Endothelial cell of umbilical vein (primary cell): ENCODE measurements at regions not wholly inside any gene's neighbourhood (a gene's known extent, or its start where the extent isn't known, plus 50 kb on each side); places are given as distances from the start of the nearest gene placed in this dataset.

Experiments
- BruUV-seq: library from RNA; stranded (reverse); fragments of 400-500 nt; replicated peaks from 2 replicates; lab custom pipeline; 2021; lab: Mats Ljungman, UMichigan
- CTCF ChIA-PET: fragments of 300-600, 350-600 bp; sonication (Branson Sonifier 250); formaldehyde crosslinking; loops from one replicate; lab custom pipeline; 2021; ENCODE audit warnings: antibody characterized with exemption, inconsistent platforms; lab: Charles Lee
- POLR2A ChIA-PET: fragments of 300-600, 350-600 bp; sonication (Branson Sonifier 250); formaldehyde crosslinking; loops from one replicate; lab custom pipeline; 2021; ENCODE audit warnings: antibody characterized with exemption, inconsistent platforms; lab: Charles Lee
- DNase-seq: peaks from one replicate; pipeline ENCODE4 v3.0.0-alpha.2; 2011; ENCODE audit warnings: low read depth, low spot score
- FAIRE-seq: peaks from 2 replicates; lab custom pipeline; 2011; peaks lifted over from hg19 to GRCh38; lab: Jason Lieb, UNC
- H2AFZ ChIP-seq: 2 replicates; pipeline ENCODE4 v1.6.0; 2012; ENCODE audit warnings: low read depth, low read length, control low read depth, inconsistent platforms
- H3K27ac ChIP-seq: 2 replicates; pipeline ENCODE4 v1.5.1; 2011; ENCODE audit warnings: low read depth, mild to moderate bottlenecking, control low read depth, low read length, moderate library complexity; ENCODE audit not compliant: insufficient read depth
- H3K27me3 ChIP-seq, 2 experiments: 2 replicates each; pipeline versions ENCODE4 v1.6.0 to v1.6.1; 2011; ENCODE audit warnings: low read length in 2 of 2, mixed read lengths in 1 of 2; ENCODE audit not compliant: control insufficient read depth in 2 of 2, insufficient read depth in 2 of 2
- H3K36me3 ChIP-seq, 2 experiments: 2 replicates in 1 of 2; 3 replicates in 1 of 2; pipeline ENCODE4 v1.5.1; 2011; ENCODE audit warnings: low read length in 2 of 2, mild to moderate bottlenecking in 1 of 2, moderate library complexity in 1 of 2; ENCODE audit not compliant: control insufficient read depth in 2 of 2, insufficient read depth in 2 of 2; ENCODE audit errors: extremely low read depth in 1 of 2
- H3K4me1 ChIP-seq: 3 replicates; pipeline ENCODE4 v1.5.1; 2011; ENCODE audit warnings: mild to moderate bottlenecking, low read length; ENCODE audit not compliant: control insufficient read depth, insufficient read depth; ENCODE audit errors: extremely low read depth
- H3K4me2 ChIP-seq: 2 replicates; pipeline ENCODE4 v1.6.1; 2011; ENCODE audit warnings: low read length, control low read depth, mixed read lengths; ENCODE audit not compliant: insufficient read depth
- H3K4me3 ChIP-seq, 3 experiments: fragments of 200-600 bp in 1 of 3; sonication (generic), shearing (Covaris generic) in 1 of 3; replicated peaks in 1 of 3; 2 replicates each; pipeline ENCODE4 v1.5.1; 2011 to 2016; ENCODE audit warnings: control low read depth in 3 of 3, low read length in 3 of 3, mild to moderate bottlenecking in 2 of 3, inconsistent platforms in 1 of 3, low read depth in 1 of 3, moderate library complexity in 1 of 3; ENCODE audit not compliant: insufficient read depth in 1 of 3
- H3K79me2 ChIP-seq: 2 replicates; pipeline ENCODE4 v1.6.0; 2012; ENCODE audit warnings: low read length, inconsistent platforms; ENCODE audit not compliant: control insufficient read depth, insufficient read depth
- H3K9ac ChIP-seq: replicated peaks from 2 replicates; pipeline ENCODE3; 2011; ENCODE audit warnings: low read length, control low read depth; ENCODE audit not compliant: insufficient read depth; ENCODE audit errors: extremely low read depth
- H3K9me1 ChIP-seq: replicated peaks from 3 replicates; pipeline ENCODE4 v1.6.0; 2011; ENCODE audit warnings: mild to moderate bottlenecking, low read length; ENCODE audit not compliant: control insufficient read depth, insufficient read depth; ENCODE audit errors: extremely low read depth
- H3K9me3 ChIP-seq: replicated peaks from 2 replicates; pipeline ENCODE4 v1.5.1; 2012; ENCODE audit warnings: low read length, inconsistent platforms; ENCODE audit not compliant: control insufficient read depth, insufficient read depth
- H4K20me1 ChIP-seq: replicated peaks from 2 replicates; pipeline ENCODE3; 2011; ENCODE audit warnings: mild to moderate bottlenecking, low read length; ENCODE audit not compliant: control insufficient read depth, insufficient read depth; ENCODE audit errors: extremely low read depth
- EZH2 ChIP-seq: IDR thresholded peaks from 2 replicates; pipeline ENCODE4 v1.6.1; 2012; ENCODE audit warnings: borderline replicate concordance, low read depth, mild to moderate bottlenecking, moderate library complexity, low read length, inconsistent platforms; ENCODE audit not compliant: severe bottlenecking
- FOS ChIP-seq: IDR thresholded peaks from 2 replicates; pipeline ENCODE4 v1.6.1; 2011; ENCODE audit warnings: mild to moderate bottlenecking, low read length, moderate library complexity, borderline replicate concordance; ENCODE audit not compliant: insufficient read depth
- GATA2 ChIP-seq: IDR thresholded peaks from 2 replicates; pipeline ENCODE4 v1.7.0; 2011; ENCODE audit warnings: low read depth, mild to moderate bottlenecking, moderate library complexity, mixed read lengths, low read length; ENCODE audit not compliant: insufficient read length, insufficient read depth
- MAX ChIP-seq: IDR thresholded peaks from 2 replicates; pipeline ENCODE4 v1.6.1; 2011; ENCODE audit not compliant: insufficient read depth, insufficient read length
- MYC ChIP-seq: IDR thresholded peaks from one replicate; pipeline ENCODE4 v1.6.1; 2011; ENCODE audit warnings: mild to moderate bottlenecking, low read depth, low read length
- POLR2AphosphoS5 ChIP-seq: IDR thresholded peaks from 2 replicates; pipeline ENCODE4 v1.6.1; 2012; ENCODE audit warnings: low read depth, mild to moderate bottlenecking, control low read depth, low read length, moderate library complexity; ENCODE audit not compliant: insufficient read depth
- dilution Hi-C: fragments of 300-500 bp; cut with MboI; formaldehyde crosslinking; loops from one replicate; pipeline ENCODE4 v1.15.0; 2019; ENCODE audit warnings: low sequenced_read_pairs; ENCODE audit not compliant: extremely low pct_ligation_motif_present
- intact Hi-C: fragments of 100-400 bp; cut with micrococcal nuclease; formaldehyde crosslinking; loops from one replicate; pipeline ENCODE4 v1.10.0; 2022
- TF ChIP-seq, protein P1 (sequence below), 2 donors: IDR thresholded peaks; 1 replicate in 1 of 2; 2 replicates in 1 of 2; pipeline ENCODE4 v1.5.1; 2011; ENCODE audit warnings: low read length in 2 of 2, mild to moderate bottlenecking in 2 of 2, moderate library complexity in 2 of 2, control low read depth in 1 of 2, inconsistent platforms in 1 of 2, low read depth in 1 of 2; ENCODE audit not compliant: insufficient read depth in 1 of 2; ENCODE audit errors: extremely low read depth in 1 of 2

DNA sequence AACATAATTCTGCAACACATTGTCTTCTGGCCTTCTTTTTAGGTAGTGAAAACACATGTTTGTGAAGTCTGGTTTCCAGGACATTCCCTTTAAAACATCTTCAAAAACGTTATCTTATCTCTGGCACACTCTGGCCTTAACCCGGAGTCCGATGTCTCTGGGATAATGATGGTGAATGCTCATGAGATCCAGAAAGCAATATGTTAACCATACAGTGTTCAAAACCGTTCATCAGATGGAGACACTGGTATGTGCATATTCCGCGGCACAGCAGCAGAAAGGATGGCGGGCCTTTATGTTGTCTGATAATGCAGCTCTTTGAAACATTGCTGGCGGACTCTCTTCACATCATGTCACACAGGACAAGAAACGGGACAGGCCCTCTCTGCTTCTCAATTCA, 605.2 kb downstream of the CCDC171 start:
- ChIA-PET CTCF (no interaction called here), POLR2A (interaction anchor here (0.6 kb wide), 1 partner anchor 429 kb away, joined by 6 read pairs; no protein-coding TSS in a partner anchor)
- Histone ChIP-seq H3K9me3 (no peaks in the 10 kb centered on the region), H3K4me2 (no peak overlapping the region), H3K79me2 (no peaks in the 10 kb centered on the region), H4K20me1 (no peaks in the 10 kb centered on the region), H2AFZ (no peak overlapping the region), H3K9me1 (no peaks in the 10 kb centered on the region), H3K27ac (no peak overlapping the region), H3K4me1 (peaks cover 5% of the 10 kb centered on the region), H3K36me3 (no peaks in the 10 kb centered on the region), H3K27me3 (peaks cover 3 to 4% of the 10 kb centered on the region in 2 experiments), H3K4me3 (no peak overlapping the region), H3K9ac (no peak overlapping the region)
- dilution Hi-C loops (no loop called here), intact Hi-C loops (no loop called here)
- no TSS peak for BruUV-seq
- FAIRE-seq = no peak
- no peak for DNase-seq
- no peak for TF ChIP-seq GATA2
- TF ChIP-seq MYC = no peak
- TF ChIP-seq, protein P1, sequence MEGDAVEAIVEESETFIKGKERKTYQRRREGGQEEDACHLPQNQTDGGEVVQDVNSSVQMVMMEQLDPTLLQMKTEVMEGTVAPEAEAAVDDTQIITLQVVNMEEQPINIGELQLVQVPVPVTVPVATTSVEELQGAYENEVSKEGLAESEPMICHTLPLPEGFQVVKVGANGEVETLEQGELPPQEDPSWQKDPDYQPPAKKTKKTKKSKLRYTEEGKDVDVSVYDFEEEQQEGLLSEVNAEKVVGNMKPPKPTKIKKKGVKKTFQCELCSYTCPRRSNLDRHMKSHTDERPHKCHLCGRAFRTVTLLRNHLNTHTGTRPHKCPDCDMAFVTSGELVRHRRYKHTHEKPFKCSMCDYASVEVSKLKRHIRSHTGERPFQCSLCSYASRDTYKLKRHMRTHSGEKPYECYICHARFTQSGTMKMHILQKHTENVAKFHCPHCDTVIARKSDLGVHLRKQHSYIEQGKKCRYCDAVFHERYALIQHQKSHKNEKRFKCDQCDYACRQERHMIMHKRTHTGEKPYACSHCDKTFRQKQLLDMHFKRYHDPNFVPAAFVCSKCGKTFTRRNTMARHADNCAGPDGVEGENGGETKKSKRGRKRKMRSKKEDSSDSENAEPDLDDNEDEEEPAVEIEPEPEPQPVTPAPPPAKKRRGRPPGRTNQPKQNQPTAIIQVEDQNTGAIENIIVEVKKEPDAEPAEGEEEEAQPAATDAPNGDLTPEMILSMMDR (IDR thresholded peaks at IDR 0.05; ENCODE audit: extremely low read depth in 1 of 2, insufficient read depth in 1 of 2, low read depth in 1 of 2, low read length in 2 of 2) = no peak
- TF ChIP-seq FOS = no peak
- no peak for TF ChIP-seq POLR2AphosphoS5
- no peak for TF ChIP-seq MAX
- TF ChIP-seq EZH2 = no peak
